ENCODE measurements at regions not wholly inside any gene's neighbourhood (a gene's known extent, or its start where the extent isn't known, plus 50 kb on each side); places are given as distances from the start of the nearest gene placed in this dataset.

DNA sequence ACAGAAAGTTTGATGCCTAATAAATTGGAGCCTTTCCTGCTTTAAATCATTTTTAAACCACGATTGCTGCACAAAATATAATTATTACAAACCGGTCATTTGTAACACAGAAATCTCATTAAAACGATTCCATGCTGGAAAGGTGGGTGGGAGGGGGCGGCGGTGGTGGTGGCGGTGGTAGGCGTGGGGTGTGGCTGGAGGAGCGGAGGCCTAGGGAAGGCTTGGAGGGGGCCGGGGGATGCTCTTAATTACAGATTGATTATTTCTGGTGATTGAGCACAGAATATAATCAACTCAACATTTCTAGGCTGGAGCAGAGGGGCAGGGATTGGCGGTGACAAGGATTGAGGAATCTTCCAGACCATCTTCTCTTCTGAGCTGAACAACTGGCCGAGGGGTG lies 157.5 kb downstream of the TRIM29 start:
- BruUV-seq (replicated peaks), result no TSS peak
- no peaks in the 10 kb centered on the region for H3K36me3 ChIP-seq (ENCODE audit: control insufficient read depth in 2 of 2, insufficient read depth in 2 of 2, low read length in 1 of 2)
- no peaks in the 10 kb centered on the region for H3K79me2 ChIP-seq (ENCODE audit: control insufficient read depth, insufficient read depth, low read length)
- POLR2A ChIA-PET, result no interaction called here
- FAIRE-seq (no peak), ATAC-seq (no peak), DNase-seq (ENCODE audit: low read depth, low spot score) (no peak)
- SMC1A ChIA-PET (ENCODE audit: uncharacterized antibody, unreplicated experiment), result interaction anchor here (1.0 kb wide), 1 partner anchor 17 kb away, joined by 3 read pairs; no protein-coding TSS in a partner anchor
- no peaks in the 10 kb centered on the region for H4K20me1 ChIP-seq (ENCODE audit: control insufficient read depth, insufficient read depth)
- H3K4me1 ChIP-seq (ENCODE audit: control insufficient read depth, insufficient read depth, low read length), result no peaks in the 10 kb centered on the region
- H2AFZ ChIP-seq (ENCODE audit: control insufficient read depth, low read depth, low read length), result no peak overlapping the region
- RAD21 ChIA-PET (ENCODE audit: unreplicated experiment), result no interaction called here
- no peak overlapping the region for H3K4me2 ChIP-seq (ENCODE audit: control insufficient read depth, insufficient read depth)
- H3K9me3 ChIP-seq (replicated peaks; ENCODE audit: control insufficient read depth, insufficient read depth, low read length), result no peaks in the 10 kb centered on the region
- intact Hi-C loops (cut with micrococcal nuclease; ENCODE audit: unreplicated experiment) (no loop called here), in situ Hi-C loops (cut with MboI) (no loop called here)
- no peak overlapping the region for H3K27ac ChIP-seq (ENCODE audit: control insufficient read depth, insufficient read depth)
- WGBS (ENCODE audit: insufficient coverage, insufficient replicate concordance, low lambda C conversion rate, missing lambda C conversion rate), result 9% methylated on average over 9 of the region's 11 CpGs
- no peak overlapping the region for H3K9ac ChIP-seq (ENCODE audit: control insufficient read depth, insufficient read depth, low read length)
- CTCF ChIA-PET, result no interaction called here
- H3K27me3 ChIP-seq (replicated peaks in 1 of 2; ENCODE audit: control insufficient read depth in 2 of 2, insufficient read depth in 2 of 2, low read length in 1 of 2), result peaks cover 5% of the 10 kb centered on the region in 2 experiments; a peak in 3 of 4 replicates
- H3K4me3 ChIP-seq, result no peak overlapping the region
- TF ChIP-seq, protein P1, sequence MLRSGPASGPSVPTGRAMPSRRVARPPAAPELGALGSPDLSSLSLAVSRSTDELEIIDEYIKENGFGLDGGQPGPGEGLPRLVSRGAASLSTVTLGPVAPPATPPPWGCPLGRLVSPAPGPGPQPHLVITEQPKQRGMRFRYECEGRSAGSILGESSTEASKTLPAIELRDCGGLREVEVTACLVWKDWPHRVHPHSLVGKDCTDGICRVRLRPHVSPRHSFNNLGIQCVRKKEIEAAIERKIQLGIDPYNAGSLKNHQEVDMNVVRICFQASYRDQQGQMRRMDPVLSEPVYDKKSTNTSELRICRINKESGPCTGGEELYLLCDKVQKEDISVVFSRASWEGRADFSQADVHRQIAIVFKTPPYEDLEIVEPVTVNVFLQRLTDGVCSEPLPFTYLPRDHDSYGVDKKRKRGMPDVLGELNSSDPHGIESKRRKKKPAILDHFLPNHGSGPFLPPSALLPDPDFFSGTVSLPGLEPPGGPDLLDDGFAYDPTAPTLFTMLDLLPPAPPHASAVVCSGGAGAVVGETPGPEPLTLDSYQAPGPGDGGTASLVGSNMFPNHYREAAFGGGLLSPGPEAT (IDR thresholded peaks at IDR 0.05; ENCODE audit: low read depth), result no peak
- TF ChIP-seq ZNF24 (IDR thresholded peaks at IDR 0.05) (no peak), ZNF217 (IDR thresholded peaks at IDR 0.05) (no peak), ZNF384 (IDR thresholded peaks at IDR 0.05; ENCODE audit: borderline replicate concordance, low read depth, low read length) (no peak), KAT2A (conservative IDR thresholded peaks at IDR 0.05; ENCODE audit: control insufficient read depth, low read depth, low read length) (no peak), JUNB (IDR thresholded peaks at IDR 0.05) (no peak), ZZZ3 (IDR thresholded peaks at IDR 0.05; ENCODE audit: control insufficient read depth, insufficient read length, low read depth) (no peak), RFX5 (IDR thresholded peaks at IDR 0.05; ENCODE audit: low read depth, low read length) (no peak), RELA (IDR thresholded peaks at IDR 0.05; ENCODE audit: borderline replicate concordance, partially characterized antibody) (no peak), HDAC6 (IDR thresholded peaks at IDR 0.05; ENCODE audit: unreplicated experiment) (no peak), ATF7 (IDR thresholded peaks at IDR 0.05; ENCODE audit: low read depth) (no peak), RAD51 (IDR thresholded peaks at IDR 0.05) (no peak), TARDBP (IDR thresholded peaks at IDR 0.05; ENCODE audit: borderline replicate concordance) (no peak), SMAD5 (IDR thresholded peaks at IDR 0.05; ENCODE audit: low read depth) (no peak)
- TF ChIP-seq, protein P2, sequence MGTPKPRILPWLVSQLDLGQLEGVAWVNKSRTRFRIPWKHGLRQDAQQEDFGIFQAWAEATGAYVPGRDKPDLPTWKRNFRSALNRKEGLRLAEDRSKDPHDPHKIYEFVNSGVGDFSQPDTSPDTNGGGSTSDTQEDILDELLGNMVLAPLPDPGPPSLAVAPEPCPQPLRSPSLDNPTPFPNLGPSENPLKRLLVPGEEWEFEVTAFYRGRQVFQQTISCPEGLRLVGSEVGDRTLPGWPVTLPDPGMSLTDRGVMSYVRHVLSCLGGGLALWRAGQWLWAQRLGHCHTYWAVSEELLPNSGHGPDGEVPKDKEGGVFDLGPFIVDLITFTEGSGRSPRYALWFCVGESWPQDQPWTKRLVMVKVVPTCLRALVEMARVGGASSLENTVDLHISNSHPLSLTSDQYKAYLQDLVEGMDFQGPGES (IDR thresholded peaks at IDR 0.05), result no peak
- TF ChIP-seq, protein P3, sequence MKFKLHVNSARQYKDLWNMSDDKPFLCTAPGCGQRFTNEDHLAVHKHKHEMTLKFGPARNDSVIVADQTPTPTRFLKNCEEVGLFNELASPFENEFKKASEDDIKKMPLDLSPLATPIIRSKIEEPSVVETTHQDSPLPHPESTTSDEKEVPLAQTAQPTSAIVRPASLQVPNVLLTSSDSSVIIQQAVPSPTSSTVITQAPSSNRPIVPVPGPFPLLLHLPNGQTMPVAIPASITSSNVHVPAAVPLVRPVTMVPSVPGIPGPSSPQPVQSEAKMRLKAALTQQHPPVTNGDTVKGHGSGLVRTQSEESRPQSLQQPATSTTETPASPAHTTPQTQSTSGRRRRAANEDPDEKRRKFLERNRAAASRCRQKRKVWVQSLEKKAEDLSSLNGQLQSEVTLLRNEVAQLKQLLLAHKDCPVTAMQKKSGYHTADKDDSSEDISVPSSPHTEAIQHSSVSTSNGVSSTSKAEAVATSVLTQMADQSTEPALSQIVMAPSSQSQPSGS (IDR thresholded peaks at IDR 0.05; ENCODE audit: low read length), result no peak
- TF ChIP-seq, protein P4, sequence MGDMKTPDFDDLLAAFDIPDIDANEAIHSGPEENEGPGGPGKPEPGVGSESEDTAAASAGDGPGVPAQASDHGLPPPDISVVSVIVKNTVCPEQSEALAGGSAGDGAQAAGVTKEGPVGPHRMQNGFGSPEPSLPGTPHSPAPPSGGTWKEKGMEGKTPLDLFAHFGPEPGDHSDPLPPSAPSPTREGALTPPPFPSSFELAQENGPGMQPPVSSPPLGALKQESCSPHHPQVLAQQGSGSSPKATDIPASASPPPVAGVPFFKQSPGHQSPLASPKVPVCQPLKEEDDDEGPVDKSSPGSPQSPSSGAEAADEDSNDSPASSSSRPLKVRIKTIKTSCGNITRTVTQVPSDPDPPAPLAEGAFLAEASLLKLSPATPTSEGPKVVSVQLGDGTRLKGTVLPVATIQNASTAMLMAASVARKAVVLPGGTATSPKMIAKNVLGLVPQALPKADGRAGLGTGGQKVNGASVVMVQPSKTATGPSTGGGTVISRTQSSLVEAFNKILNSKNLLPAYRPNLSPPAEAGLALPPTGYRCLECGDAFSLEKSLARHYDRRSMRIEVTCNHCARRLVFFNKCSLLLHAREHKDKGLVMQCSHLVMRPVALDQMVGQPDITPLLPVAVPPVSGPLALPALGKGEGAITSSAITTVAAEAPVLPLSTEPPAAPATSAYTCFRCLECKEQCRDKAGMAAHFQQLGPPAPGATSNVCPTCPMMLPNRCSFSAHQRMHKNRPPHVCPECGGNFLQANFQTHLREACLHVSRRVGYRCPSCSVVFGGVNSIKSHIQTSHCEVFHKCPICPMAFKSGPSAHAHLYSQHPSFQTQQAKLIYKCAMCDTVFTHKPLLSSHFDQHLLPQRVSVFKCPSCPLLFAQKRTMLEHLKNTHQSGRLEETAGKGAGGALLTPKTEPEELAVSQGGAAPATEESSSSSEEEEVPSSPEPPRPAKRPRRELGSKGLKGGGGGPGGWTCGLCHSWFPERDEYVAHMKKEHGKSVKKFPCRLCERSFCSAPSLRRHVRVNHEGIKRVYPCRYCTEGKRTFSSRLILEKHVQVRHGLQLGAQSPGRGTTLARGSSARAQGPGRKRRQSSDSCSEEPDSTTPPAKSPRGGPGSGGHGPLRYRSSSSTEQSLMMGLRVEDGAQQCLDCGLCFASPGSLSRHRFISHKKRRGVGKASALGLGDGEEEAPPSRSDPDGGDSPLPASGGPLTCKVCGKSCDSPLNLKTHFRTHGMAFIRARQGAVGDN (IDR thresholded peaks at IDR 0.05), result no peak
- TF ChIP-seq, protein P5, sequence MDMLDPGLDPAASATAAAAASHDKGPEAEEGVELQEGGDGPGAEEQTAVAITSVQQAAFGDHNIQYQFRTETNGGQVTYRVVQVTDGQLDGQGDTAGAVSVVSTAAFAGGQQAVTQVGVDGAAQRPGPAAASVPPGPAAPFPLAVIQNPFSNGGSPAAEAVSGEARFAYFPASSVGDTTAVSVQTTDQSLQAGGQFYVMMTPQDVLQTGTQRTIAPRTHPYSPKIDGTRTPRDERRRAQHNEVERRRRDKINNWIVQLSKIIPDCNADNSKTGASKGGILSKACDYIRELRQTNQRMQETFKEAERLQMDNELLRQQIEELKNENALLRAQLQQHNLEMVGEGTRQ (IDR thresholded peaks at IDR 0.05; ENCODE audit: borderline replicate concordance, low read depth, low read length), result no peak
